ENCODE measurements at regions not wholly inside any gene's neighbourhood (a gene's known extent, or its start where the extent isn't known, plus 50 kb on each side); places are given as distances from the start of the nearest gene placed in this dataset.
A peak's percentile ranks its signal among the peaks of the same experiment; 100 is the strongest.
"Not testable (repeated sequence)": the region's sequence is repeated elsewhere in the genome, so short reads cannot be mapped to it uniquely, and the experiment has no call there.

- Histone ChIP-seq H3K9me3 (no peaks in the 10 kb centered on the region), H3K4me3 (no peak overlapping the region), H3K36me3 (no peaks in the 10 kb centered on the region), H3K27ac (peak overlapping the region in 6 of 10 donors; percentile 39 to 56 (median 48)), H3K27me3 (no peaks in the 10 kb centered on the region), H3K4me1 (peaks cover 0 to 40% (median 18%) of the 10 kb centered on the region in 9 donors)
- peak in 1 of 2 donors; percentile 20 for DNase-seq
- WGBS, 2 donors = 18 to 26% methylated on average over 1 of the region's 1 CpG
- TF ChIP-seq CTCF (IDR thresholded peaks at IDR 0.05) = no peak
- peak; percentile 64 to 92 (median 78) for ATAC-seq
- intact Hi-C loops (cut with DNase I) = no loop called here
Observed at GRCh38 chr1:208985231-208985630, 598.3 kb upstream of the CAMK1G start.

DNA sequence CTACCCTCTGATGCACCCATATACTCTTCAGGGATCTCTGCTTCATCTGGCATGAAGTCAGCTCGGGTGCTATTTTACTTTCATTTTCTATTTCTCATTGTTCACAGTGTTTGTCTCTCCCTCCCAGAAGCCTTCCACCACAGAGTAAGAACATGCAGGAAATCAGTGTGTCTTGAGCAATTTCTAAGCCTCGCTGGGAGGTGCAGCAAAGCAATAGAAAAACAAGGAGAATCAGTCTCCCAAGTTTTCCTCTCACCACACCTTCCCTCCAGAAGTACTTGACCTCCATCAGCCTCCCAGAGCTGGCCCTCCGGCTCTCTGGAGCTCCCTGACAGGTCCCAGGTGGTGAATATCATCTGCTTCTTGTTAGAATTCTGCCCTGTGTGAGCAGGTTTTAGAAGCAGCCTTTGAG is 594.7 kb upstream of the CAMK1G start:
- H3K27ac ChIP-seq = peak overlapping the region in 8 of 10 donors; percentile 21 to 80 (median 60)
- peak; percentile 53 to 91 (median 76) for ATAC-seq
- no peak for TF ChIP-seq CTCF (IDR thresholded peaks at IDR 0.05)

GRCh38 chr1:208990456-208990855 is 593.1 kb upstream of the CAMK1G start:
- H3K4me3 ChIP-seq = no peak overlapping the region
- ATAC-seq (no peak), DNase-seq (no peak)
- TF ChIP-seq CTCF (IDR thresholded peaks at IDR 0.05) = no peak
- H3K27me3 ChIP-seq = no peaks in the 10 kb centered on the region
- H3K9me3 ChIP-seq = peaks cover 0 to 16% (median 0%) of the 10 kb centered on the region in 11 donors
- no peak overlapping the region for H3K27ac ChIP-seq
- H3K36me3 ChIP-seq = no peaks in the 10 kb centered on the region
- peaks cover 0 to 25% (median 9%) of the 10 kb centered on the region in 9 donors for H3K4me1 ChIP-seq
- WGBS, 2 donors = 82 to 84% methylated on average over 2 of the region's 2 CpGs
- intact Hi-C loops (cut with DNase I) = no loop called here

More for the DNA sequence above, 594.7 kb upstream of the CAMK1G start:
- Histone ChIP-seq H3K27me3 (no peaks in the 10 kb centered on the region), H3K36me3 (no peaks in the 10 kb centered on the region), H3K4me1 (peaks cover 0 to 35% (median 17%) of the 10 kb centered on the region in 9 donors), H3K4me3 (peak overlapping the region in 9 of 10 donors; percentile 11 to 41 (median 30)), H3K9me3 (peaks cover 0 to 16% (median 0%) of the 10 kb centered on the region in 11 donors)
- WGBS, 2 donors = 10 to 25% methylated on average over 3 of the region's 3 CpGs
- intact Hi-C loops (cut with DNase I) = no loop called here
- peak in 1 of 2 donors; percentile 31 for DNase-seq

GRCh38 chr1:208997053-208997452 is 586.5 kb upstream of the CAMK1G start:
- H3K36me3 ChIP-seq; H3K4me1 ChIP-seq; H3K9me3 ChIP-seq; DNase-seq; intact Hi-C loops (cut with DNase I); H3K27me3 ChIP-seq; H3K4me3 ChIP-seq; H3K27ac ChIP-seq; ATAC-seq: not testable (repeated sequence)
- 55 to 67% methylated on average over 2 of the region's 2 CpGs for WGBS, 2 donors

DNA sequence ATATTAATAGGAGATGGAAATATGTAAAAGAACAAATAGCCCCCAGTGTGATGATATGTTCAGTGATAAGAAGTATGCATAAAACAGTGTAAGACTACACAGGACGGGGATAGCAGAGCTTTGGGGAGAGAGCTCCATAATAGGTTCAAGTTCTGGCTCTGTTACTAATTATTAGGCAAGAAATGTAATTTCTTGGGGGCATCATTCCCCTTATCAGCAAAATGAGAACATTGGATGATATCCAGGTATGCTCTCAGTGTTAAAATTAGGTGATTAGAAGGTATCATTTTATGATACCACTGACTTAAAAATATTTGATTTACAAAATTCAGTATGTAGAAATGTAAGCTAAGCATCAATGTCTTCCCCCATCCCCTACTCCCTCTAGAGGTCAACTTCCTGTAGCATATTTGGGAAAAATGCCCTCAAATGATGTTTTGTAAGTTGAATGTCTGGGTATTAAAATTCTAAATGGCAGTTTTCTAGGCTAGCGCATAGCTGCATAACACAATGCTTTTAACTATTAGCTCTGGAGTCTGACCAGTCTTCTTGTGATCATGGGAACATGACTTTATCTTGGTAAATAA is 585.7 kb upstream of the CAMK1G start:
- ATAC-seq (no peak), DNase-seq (no peak)
- Histone ChIP-seq H3K4me1 (no peaks in the 10 kb centered on the region), H3K27ac (no peak overlapping the region), H3K27me3 (no peaks in the 10 kb centered on the region), H3K4me3 (no peak overlapping the region), H3K9me3 (peaks cover 0 to 8% (median 0%) of the 10 kb centered on the region in 11 donors), H3K36me3 (no peaks in the 10 kb centered on the region)
- WGBS, 2 donors = 87 to 90% methylated on average over 2 of the region's 2 CpGs
- intact Hi-C loops (cut with DNase I) = no loop called here
- TF ChIP-seq CTCF (IDR thresholded peaks at IDR 0.05) = peak in 4 of 9 donors; percentile 12 to 32 (median 20)

Measured in heart right ventricle (tissue), 16 donors.